Mammary epithelial cell (primary cell): ENCODE measurements at regions not wholly inside any gene's neighbourhood (a gene's known extent, or its start where the extent isn't known, plus 50 kb on each side); places are given as distances from the start of the nearest gene placed in this dataset.

Experiments
- EZH2 ChIP-seq: IDR thresholded peaks from 2 replicates; pipeline ENCODE4 v1.6.1; 2012; ENCODE audit warnings: low read length, inconsistent platforms, borderline replicate concordance
- TF ChIP-seq, protein P1 (sequence below), 2 donors: IDR thresholded peaks in 1 of 2; conservative IDR thresholded peaks in 1 of 2; 2 replicates each; pipeline ENCODE4 v1.5.1; 2011 to 2012; ENCODE audit warnings: inconsistent platforms in 2 of 2, low read length in 2 of 2, mild to moderate bottlenecking in 2 of 2, control low read depth in 1 of 2, low read depth in 1 of 2; ENCODE audit not compliant: insufficient read depth in 1 of 2; ENCODE audit errors: extremely low read depth in 1 of 2

DNA sequence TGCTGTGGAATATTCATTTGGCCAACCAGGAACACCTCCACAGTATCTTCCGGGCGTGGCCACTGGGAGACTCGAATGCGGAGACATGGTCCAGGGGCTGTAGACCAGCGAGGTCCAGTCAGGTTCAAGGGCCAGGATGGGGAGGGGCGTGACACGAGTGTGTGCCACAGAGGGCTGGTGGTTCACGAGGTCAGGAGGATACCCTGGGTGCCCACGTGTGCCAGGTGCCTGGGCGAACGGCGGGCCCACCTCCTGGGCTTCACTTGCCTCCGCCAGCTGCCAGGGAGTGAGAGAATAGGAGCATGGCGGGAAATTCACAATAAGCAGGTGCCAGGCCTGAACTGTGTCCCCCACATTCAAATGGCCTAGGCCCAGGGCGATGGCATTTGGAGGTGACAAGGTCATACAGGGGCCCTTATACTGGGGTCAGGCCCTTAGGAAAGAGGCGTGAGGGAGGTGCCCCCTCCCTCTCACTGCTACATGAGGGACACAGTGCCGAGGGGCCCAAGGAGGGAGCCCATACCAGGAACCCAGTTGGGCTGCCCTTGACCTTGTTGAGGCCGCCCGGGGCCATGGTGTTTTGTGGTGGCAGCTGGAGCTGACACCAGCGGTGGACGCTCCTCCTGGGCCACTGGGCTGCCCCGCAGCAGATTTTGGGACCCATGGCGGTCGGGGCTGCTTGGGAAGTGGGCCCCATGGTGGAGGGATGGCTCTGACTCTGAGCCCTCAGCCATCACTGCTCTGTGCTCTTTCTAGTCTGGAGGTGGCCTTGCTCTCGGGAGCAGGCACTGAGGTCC is 1268.9 kb downstream of the BRD1 start:
- TF ChIP-seq, protein P1, sequence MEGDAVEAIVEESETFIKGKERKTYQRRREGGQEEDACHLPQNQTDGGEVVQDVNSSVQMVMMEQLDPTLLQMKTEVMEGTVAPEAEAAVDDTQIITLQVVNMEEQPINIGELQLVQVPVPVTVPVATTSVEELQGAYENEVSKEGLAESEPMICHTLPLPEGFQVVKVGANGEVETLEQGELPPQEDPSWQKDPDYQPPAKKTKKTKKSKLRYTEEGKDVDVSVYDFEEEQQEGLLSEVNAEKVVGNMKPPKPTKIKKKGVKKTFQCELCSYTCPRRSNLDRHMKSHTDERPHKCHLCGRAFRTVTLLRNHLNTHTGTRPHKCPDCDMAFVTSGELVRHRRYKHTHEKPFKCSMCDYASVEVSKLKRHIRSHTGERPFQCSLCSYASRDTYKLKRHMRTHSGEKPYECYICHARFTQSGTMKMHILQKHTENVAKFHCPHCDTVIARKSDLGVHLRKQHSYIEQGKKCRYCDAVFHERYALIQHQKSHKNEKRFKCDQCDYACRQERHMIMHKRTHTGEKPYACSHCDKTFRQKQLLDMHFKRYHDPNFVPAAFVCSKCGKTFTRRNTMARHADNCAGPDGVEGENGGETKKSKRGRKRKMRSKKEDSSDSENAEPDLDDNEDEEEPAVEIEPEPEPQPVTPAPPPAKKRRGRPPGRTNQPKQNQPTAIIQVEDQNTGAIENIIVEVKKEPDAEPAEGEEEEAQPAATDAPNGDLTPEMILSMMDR (conservative IDR thresholded peaks at IDR 0.05 in 1 of 2, IDR thresholded peaks at IDR 0.05 in 1 of 2; ENCODE audit: extremely low read depth in 1 of 2, insufficient read depth in 1 of 2, low read depth in 1 of 2, low read length in 2 of 2): no peak
- TF ChIP-seq EZH2: no peak
